GM18502 (cell line): ENCODE measurements at regions not wholly inside any gene's neighbourhood (a gene's known extent, or its start where the extent isn't known, plus 50 kb on each side); places are given as distances from the start of the nearest gene placed in this dataset.

Source experiments
- ATAC-seq: cut with Tn5 transposase; IDR thresholded peaks from one replicate; pipeline ENCODE4 v1.9.1; 2021; ENCODE audit warnings: mild to moderate bottlenecking; ENCODE audit not compliant: unreplicated experiment, poor library complexity

- ATAC-seq = no peak
Observed at GRCh38 chr7:67535241-67535989, 538.8 kb downstream of the TYW1 start.

- no peak for ATAC-seq
Observed at GRCh38 chr7:67542916-67543315, 546.3 kb downstream of the TYW1 start.

GRCh38 chr7:67547183-67547907 lies 550.7 kb downstream of the TYW1 start:
- ATAC-seq = no peak

GRCh38 chr7:67549126-67549525 lies 552.5 kb downstream of the TYW1 start:
- ATAC-seq = no peak

GRCh38 chr7:67550801-67551436 lies 554.3 kb downstream of the TYW1 start:
- ATAC-seq = no peak

- ATAC-seq = no peak
Observed at GRCh38 chr7:67552738-67553137, 556.1 kb downstream of the TYW1 start.

- ATAC-seq = no peak
Observed at GRCh38 chr7:67553378-67553777, 556.7 kb downstream of the TYW1 start.

- no peak for ATAC-seq
Observed at GRCh38 chr7:67554986-67555385, 558.4 kb downstream of the TYW1 start.

- no peak for ATAC-seq
Observed at GRCh38 chr7:67564959-67565358, 568.3 kb downstream of the TYW1 start.

- ATAC-seq = no peak
Observed at GRCh38 chr7:67566101-67566500, 569.5 kb downstream of the TYW1 start.

GRCh38 chr7:67571026-67571545 lies 574.5 kb downstream of the TYW1 start:
- ATAC-seq = no peak

GRCh38 chr7:67573639-67574038 lies 577.0 kb downstream of the TYW1 start:
- ATAC-seq = no peak

GRCh38 chr7:67588631-67589030 lies 592.0 kb downstream of the TYW1 start:
- no peak for ATAC-seq

GRCh38 chr7:67589183-67589582 lies 592.5 kb downstream of the TYW1 start:
- no peak for ATAC-seq

GRCh38 chr7:67590649-67591048 lies 594.0 kb downstream of the TYW1 start:
- no peak for ATAC-seq

GRCh38 chr7:67593794-67594193 lies 597.2 kb downstream of the TYW1 start:
- no peak for ATAC-seq

GRCh38 chr7:67595431-67596180 lies 599.0 kb downstream of the TYW1 start:
- ATAC-seq = no peak

GRCh38 chr7:67597161-67597560 lies 600.5 kb downstream of the TYW1 start:
- no peak for ATAC-seq

GRCh38 chr7:67598469-67598868 lies 601.8 kb downstream of the TYW1 start:
- ATAC-seq = no peak

- no peak for ATAC-seq
Observed at GRCh38 chr7:67599331-67600062, 602.9 kb downstream of the TYW1 start.
